ENCODE measurements at regions not wholly inside any gene's neighbourhood (a gene's known extent, or its start where the extent isn't known, plus 50 kb on each side); places are given as distances from the start of the nearest gene placed in this dataset.

DNA sequence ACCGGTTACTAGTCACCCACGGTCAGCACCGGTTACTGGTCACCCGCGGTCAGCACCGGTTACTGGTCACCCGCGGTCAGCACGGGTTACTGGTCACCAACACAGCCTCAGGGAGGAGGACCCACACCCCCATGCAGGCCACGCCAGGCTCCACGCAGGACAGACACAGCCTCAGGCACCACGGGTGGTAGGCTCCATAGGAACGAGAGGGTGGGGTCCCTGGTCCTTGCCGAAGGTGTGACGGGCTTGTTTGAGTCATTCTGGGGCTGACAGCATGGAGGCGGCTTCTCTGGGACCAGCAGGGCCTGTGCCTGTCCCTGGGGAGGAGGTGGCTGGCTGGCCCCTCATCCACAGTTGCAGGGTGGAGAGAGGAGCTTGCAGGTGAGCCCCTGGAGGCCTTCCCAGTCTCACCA is 122.8 kb upstream of the SOX1 start:
- TF ChIP-seq CTCF (IDR thresholded peaks at IDR 0.05) (no peak), POLR2A (IDR thresholded peaks at IDR 0.05) (no peak), EP300 (IDR thresholded peaks at IDR 0.05; ENCODE audit: low read depth) (no peak)
